ENCODE measurements at regions not wholly inside any gene's neighbourhood (a gene's known extent, or its start where the extent isn't known, plus 50 kb on each side); places are given as distances from the start of the nearest gene placed in this dataset.

DNA sequence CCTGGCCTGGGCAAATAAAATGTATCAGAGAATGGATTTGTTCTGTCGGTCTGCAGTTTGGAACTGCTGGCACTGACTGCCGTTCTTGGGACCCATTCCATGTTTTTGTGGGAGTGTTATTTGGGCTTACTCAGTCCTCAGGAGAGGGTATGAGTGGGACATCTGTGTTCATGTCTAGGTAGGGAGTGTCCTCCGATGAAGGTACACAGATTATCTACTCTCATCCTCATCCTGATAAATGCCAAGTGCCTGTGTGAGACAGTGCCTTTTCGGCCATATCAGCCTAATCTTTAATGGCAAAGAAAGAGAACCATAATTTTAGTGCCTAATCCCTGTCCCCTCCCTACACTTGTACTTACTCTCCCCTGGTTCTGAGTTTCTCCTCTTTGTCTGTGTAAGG lies 409.4 kb downstream of the REEP3 start:
- TF ChIP-seq, protein P1, sequence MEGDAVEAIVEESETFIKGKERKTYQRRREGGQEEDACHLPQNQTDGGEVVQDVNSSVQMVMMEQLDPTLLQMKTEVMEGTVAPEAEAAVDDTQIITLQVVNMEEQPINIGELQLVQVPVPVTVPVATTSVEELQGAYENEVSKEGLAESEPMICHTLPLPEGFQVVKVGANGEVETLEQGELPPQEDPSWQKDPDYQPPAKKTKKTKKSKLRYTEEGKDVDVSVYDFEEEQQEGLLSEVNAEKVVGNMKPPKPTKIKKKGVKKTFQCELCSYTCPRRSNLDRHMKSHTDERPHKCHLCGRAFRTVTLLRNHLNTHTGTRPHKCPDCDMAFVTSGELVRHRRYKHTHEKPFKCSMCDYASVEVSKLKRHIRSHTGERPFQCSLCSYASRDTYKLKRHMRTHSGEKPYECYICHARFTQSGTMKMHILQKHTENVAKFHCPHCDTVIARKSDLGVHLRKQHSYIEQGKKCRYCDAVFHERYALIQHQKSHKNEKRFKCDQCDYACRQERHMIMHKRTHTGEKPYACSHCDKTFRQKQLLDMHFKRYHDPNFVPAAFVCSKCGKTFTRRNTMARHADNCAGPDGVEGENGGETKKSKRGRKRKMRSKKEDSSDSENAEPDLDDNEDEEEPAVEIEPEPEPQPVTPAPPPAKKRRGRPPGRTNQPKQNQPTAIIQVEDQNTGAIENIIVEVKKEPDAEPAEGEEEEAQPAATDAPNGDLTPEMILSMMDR (IDR thresholded peaks at IDR 0.05) = no peak
- no peak for TF ChIP-seq EZH2 (IDR thresholded peaks at IDR 0.05; ENCODE audit: borderline replicate concordance, insufficient read depth, low read depth, low read length, poor library complexity, severe bottlenecking)

All from B cell (primary cell).